SU-DHL-6 (cell line): ENCODE measurements at regions not wholly inside any gene's neighbourhood (a gene's known extent, or its start where the extent isn't known, plus 50 kb on each side); places are given as distances from the start of the nearest gene placed in this dataset.
"Not testable (repeated sequence)": the region's sequence is repeated elsewhere in the genome, so short reads cannot be mapped to it uniquely, and the experiment has no call there.

Experiments
- H2AFZ ChIP-seq: fragments of 200-600 bp; sonication (generic); 2 replicates; pipeline ENCODE4 v1.6.1; 2014; ENCODE audit warnings: low read depth, mild to moderate bottlenecking, moderate library complexity, mixed read lengths, antibody characterized with exemption, low read length; ENCODE audit not compliant: severe bottlenecking
- H3F3A ChIP-seq: fragments of 200-600 bp; shearing (Covaris generic); 2 replicates; pipeline ENCODE4 v1.6.0; 2016; ENCODE audit warnings: antibody characterized with exemption, mild to moderate bottlenecking; ENCODE audit not compliant: insufficient read depth
- H3K27ac ChIP-seq: fragments of 200-600 bp; sonication (generic); 2 replicates; pipeline ENCODE4 v1.5.1; 2016; ENCODE audit warnings: low read depth, mild to moderate bottlenecking, low read length, moderate library complexity, mixed read lengths
- H3K27me3 ChIP-seq: fragments of 200-600 bp; sonication (generic), shearing (Covaris generic); 2 replicates; pipeline ENCODE4 v1.6.0; 2014; ENCODE audit warnings: mild to moderate bottlenecking, low read length
- H3K36me3 ChIP-seq: fragments of 200-600 bp; sonication (generic); 2 replicates; pipeline ENCODE4 v1.6.1; 2014; ENCODE audit warnings: mild to moderate bottlenecking, low read length, mixed read lengths
- H3K4me2 ChIP-seq: fragments of 300-600, 200-600 bp; shearing (Covaris generic), sonication (generic); 2 replicates; pipeline ENCODE4 v1.6.0; 2014; ENCODE audit warnings: low read length, low read depth, mild to moderate bottlenecking; ENCODE audit not compliant: poor library complexity, severe bottlenecking
- H3K4me3 ChIP-seq: fragments of 200-600 bp; sonication (generic); 2 replicates; pipeline ENCODE4 v1.5.1; 2014; ENCODE audit warnings: antibody characterized with exemption, low read length, mild to moderate bottlenecking, mixed read lengths; ENCODE audit not compliant: insufficient read depth, poor library complexity, severe bottlenecking
- H3K79me2 ChIP-seq: fragments of 200-600 bp; sonication (generic); 2 replicates; pipeline ENCODE4 v1.6.1; 2014; ENCODE audit warnings: mild to moderate bottlenecking, low read length, moderate library complexity; ENCODE audit not compliant: insufficient read depth
- H3K9ac ChIP-seq: fragments of 200-600 bp; sonication (generic); 2 replicates; pipeline ENCODE4 v1.7.0; 2014; ENCODE audit warnings: mild to moderate bottlenecking, low read length
- H3K9me2 ChIP-seq: fragments of 200-600 bp; sonication (generic); replicated peaks from 2 replicates; pipeline ENCODE4 v1.6.1; 2014; ENCODE audit warnings: low read length; ENCODE audit not compliant: insufficient read depth
- H3K9me3 ChIP-seq: fragments of 200-600 bp; sonication (generic); 2 replicates; pipeline ENCODE4 v1.6.1; 2014; ENCODE audit warnings: low read length, mixed read lengths; ENCODE audit not compliant: insufficient read depth
- H4K20me1 ChIP-seq: fragments of 200-600 bp; sonication (generic); 2 replicates; pipeline ENCODE4 v1.6.1; 2014; ENCODE audit warnings: low read depth, mild to moderate bottlenecking, antibody characterized with exemption, low read length, moderate library complexity, mixed read lengths
- EZH2phosphoT487 ChIP-seq: fragments of 200-600 bp; sonication (generic), shearing (Covaris generic); conservative IDR thresholded peaks from 2 replicates; pipeline ENCODE4 v1.6.1; 2018; ENCODE audit warnings: mild to moderate bottlenecking, antibody characterized with exemption, low read length, moderate library complexity, mixed read lengths
- TF ChIP-seq, protein P1 (sequence below): fragments of 200-600 bp; sonication (generic); IDR thresholded peaks from one replicate; pipeline ENCODE4 v1.5.1; 2017; ENCODE audit warnings: antibody characterized with exemption, mild to moderate bottlenecking, low read length, moderate library complexity; ENCODE audit not compliant: insufficient read depth, poor library complexity, severe bottlenecking

DNA sequence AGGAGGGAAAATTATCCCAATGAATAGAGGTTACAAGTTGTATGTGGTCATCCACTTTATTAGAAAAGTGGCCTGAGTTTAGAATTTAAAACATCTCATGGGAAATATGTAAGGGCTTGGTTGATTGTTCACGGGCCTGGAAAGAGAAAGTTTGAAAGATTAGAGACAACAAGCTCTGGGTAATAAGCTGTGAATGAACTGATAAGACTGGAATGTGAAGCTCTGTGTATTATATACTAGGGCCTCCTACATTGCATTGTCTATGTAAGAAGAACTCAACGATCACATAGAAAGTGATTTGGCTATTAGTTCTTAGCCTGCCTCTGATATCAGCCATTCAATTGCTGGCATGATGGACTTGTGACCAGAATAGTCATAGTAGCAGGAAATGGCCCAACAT is 199.2 kb upstream of the MAGI2 start:
- no peaks in the 10 kb centered on the region for H4K20me1 ChIP-seq
- H3K9ac ChIP-seq = no peak overlapping the region
- H3K36me3 ChIP-seq = no peaks in the 10 kb centered on the region
- no peak overlapping the region for H3K4me2 ChIP-seq
- no peaks in the 10 kb centered on the region for H3K79me2 ChIP-seq
- TF ChIP-seq, protein P1, sequence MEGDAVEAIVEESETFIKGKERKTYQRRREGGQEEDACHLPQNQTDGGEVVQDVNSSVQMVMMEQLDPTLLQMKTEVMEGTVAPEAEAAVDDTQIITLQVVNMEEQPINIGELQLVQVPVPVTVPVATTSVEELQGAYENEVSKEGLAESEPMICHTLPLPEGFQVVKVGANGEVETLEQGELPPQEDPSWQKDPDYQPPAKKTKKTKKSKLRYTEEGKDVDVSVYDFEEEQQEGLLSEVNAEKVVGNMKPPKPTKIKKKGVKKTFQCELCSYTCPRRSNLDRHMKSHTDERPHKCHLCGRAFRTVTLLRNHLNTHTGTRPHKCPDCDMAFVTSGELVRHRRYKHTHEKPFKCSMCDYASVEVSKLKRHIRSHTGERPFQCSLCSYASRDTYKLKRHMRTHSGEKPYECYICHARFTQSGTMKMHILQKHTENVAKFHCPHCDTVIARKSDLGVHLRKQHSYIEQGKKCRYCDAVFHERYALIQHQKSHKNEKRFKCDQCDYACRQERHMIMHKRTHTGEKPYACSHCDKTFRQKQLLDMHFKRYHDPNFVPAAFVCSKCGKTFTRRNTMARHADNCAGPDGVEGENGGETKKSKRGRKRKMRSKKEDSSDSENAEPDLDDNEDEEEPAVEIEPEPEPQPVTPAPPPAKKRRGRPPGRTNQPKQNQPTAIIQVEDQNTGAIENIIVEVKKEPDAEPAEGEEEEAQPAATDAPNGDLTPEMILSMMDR = no peak
- no peak for TF ChIP-seq EZH2phosphoT487
- H3K27me3 ChIP-seq = no peaks in the 10 kb centered on the region
- H3K4me3 ChIP-seq = no peak overlapping the region
- H3K27ac ChIP-seq = no peak overlapping the region
- H3F3A ChIP-seq = no peaks in the 10 kb centered on the region
- H3K9me3 ChIP-seq = no peaks in the 10 kb centered on the region
- no peak overlapping the region for H2AFZ ChIP-seq
- H3K9me2 ChIP-seq = no peaks in the 10 kb centered on the region

DNA sequence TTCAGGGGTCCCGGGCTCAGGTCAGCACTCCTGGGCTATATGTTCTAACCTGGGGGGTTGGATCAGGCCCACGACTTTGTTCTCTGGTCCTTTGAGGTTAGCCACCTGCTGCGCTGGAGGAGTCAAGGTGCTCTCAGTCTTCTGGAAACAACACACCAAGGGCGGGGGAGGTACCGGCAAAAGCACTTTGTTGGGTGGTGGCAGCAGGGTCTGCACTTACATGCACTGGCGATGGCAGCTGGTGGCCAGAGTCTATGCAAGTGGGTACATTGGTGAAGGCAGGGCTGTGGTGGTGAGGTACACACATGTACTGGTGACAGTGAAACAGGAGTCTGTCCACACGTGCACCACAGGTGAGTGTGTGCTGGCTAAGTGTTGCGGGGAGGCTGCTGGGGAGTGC is 194.2 kb upstream of the MAGI2 start:
- no peaks in the 10 kb centered on the region for H3K36me3 ChIP-seq
- TF ChIP-seq, protein P1 = no peak
- no peak for TF ChIP-seq EZH2phosphoT487

DNA sequence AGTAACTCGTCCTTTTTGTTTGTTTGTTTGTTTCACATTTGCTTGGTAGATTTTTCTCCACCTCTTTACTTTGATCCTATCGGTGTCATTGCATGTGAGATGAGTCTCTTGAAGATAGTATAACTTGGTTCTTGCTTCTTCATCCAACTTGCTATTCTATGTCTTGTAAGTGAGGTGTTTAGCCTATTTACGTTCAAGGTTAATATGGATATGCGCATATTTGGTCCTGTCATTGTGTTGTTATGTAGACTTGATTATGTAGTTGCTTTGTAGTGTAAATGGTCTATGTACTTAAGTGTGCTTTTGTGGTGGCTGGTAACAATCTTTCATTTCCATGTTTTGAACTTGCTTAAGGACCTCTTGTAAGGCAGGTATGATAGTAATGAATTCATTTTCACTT is 192.8 kb upstream of the MAGI2 start:
- Histone ChIP-seq H2AFZ (no peak overlapping the region), H3F3A (no peaks in the 10 kb centered on the region), H3K4me3 (no peak overlapping the region), H3K27me3 (no peaks in the 10 kb centered on the region), H3K27ac (no peak overlapping the region), H3K79me2 (no peaks in the 10 kb centered on the region), H3K36me3 (no peaks in the 10 kb centered on the region), H3K9me3 (no peaks in the 10 kb centered on the region), H3K9me2 (no peaks in the 10 kb centered on the region), H4K20me1 (no peaks in the 10 kb centered on the region), H3K9ac (no peak overlapping the region), H3K4me2 (no peak overlapping the region)
- TF ChIP-seq EZH2phosphoT487 = no peak
- TF ChIP-seq, protein P1 = no peak

More for the DNA sequence above, 194.2 kb upstream of the MAGI2 start:
- Histone ChIP-seq H3K4me3 (no peak overlapping the region), H3K79me2 (no peaks in the 10 kb centered on the region), H3K27ac (no peak overlapping the region), H4K20me1 (no peaks in the 10 kb centered on the region), H3K9me2 (no peaks in the 10 kb centered on the region), H2AFZ (no peak overlapping the region), H3K9ac (no peak overlapping the region), H3K9me3 (no peaks in the 10 kb centered on the region), H3K27me3 (no peaks in the 10 kb centered on the region), H3K4me2 (no peak overlapping the region), H3F3A (no peaks in the 10 kb centered on the region)

DNA sequence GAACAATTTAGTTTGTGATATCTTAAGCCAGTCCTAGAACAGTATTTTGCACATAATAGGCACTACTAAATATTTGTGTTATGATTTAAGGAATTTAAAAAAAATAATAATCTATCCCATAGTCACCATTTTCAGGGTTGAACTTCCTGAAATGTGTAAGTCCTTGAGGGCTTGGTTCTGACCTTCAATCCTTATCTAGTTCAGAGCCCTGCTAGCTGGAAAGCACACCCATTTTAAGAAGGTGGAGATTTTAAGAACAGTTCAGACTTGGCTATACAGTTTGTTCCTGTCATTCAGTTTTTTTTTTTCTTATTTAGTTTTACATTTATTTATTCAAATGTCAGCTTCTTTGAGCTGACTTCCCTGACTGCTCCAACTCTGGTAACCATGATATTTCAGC is 183.4 kb upstream of the MAGI2 start:
- H3K9ac ChIP-seq = no peak overlapping the region
- H3F3A ChIP-seq = no peaks in the 10 kb centered on the region
- no peaks in the 10 kb centered on the region for H4K20me1 ChIP-seq
- H3K27me3 ChIP-seq = no peaks in the 10 kb centered on the region
- H3K4me2 ChIP-seq = no peak overlapping the region
- no peaks in the 10 kb centered on the region for H3K79me2 ChIP-seq
- TF ChIP-seq EZH2phosphoT487 = no peak
- TF ChIP-seq, protein P1 = no peak
- no peaks in the 10 kb centered on the region for H3K36me3 ChIP-seq
- H3K27ac ChIP-seq = no peak overlapping the region
- no peak overlapping the region for H3K4me3 ChIP-seq
- no peak overlapping the region for H2AFZ ChIP-seq
- H3K9me3 ChIP-seq = no peaks in the 10 kb centered on the region
- no peaks in the 10 kb centered on the region for H3K9me2 ChIP-seq

DNA sequence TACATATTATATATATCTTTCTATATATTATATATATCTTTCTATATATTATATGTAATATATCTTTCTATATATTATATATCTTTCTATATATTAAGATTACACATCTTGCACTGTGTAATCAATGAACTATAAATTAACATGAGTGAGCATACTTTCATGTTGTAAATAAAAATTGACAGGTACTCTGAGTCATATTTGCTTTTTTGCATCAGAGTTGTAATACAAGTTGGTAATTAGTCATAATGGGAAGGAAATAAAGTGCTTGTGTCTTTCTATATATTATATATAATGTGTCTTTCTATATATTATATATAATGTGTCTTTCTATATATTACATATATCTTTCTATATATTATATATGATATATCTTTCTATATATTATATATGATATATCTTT is 172.5 kb upstream of the MAGI2 start:
- H2AFZ ChIP-seq, H3K27me3 ChIP-seq, H3K36me3 ChIP-seq, H3K27ac ChIP-seq, H3K4me3 ChIP-seq, H3K9me3 ChIP-seq, H3F3A ChIP-seq, H3K9ac ChIP-seq, H3K79me2 ChIP-seq, H3K9me2 ChIP-seq, H3K4me2 ChIP-seq, H4K20me1 ChIP-seq: not testable (repeated sequence)
